ENCODE measurements at regions not wholly inside any gene's neighbourhood (a gene's known extent, or its start where the extent isn't known, plus 50 kb on each side); places are given as distances from the start of the nearest gene placed in this dataset.

GRCh38 chr3:77726517-77726916 is 686.6 kb downstream of the ROBO2 start:
- TF ChIP-seq CTCF (optimal IDR thresholded peaks at IDR 0.05 in 1 of 3, IDR thresholded peaks at IDR 0.05 in 1 of 3, conservative IDR thresholded peaks at IDR 0.05 in 1 of 3; ENCODE audit: extremely low read depth in 1 of 3, insufficient read depth in 2 of 3, low read length in 3 of 3): no peak
- TF ChIP-seq EZH2 (IDR thresholded peaks at IDR 0.05; ENCODE audit: low read length): no peak

All from keratinocyte (primary cell).